ENCODE measurements at regions not wholly inside any gene's neighbourhood (a gene's known extent, or its start where the extent isn't known, plus 50 kb on each side); places are given as distances from the start of the nearest gene placed in this dataset.

GRCh38 chr4:35252866-35253265 lies 991.4 kb downstream of the ARAP2 start:
- Mint-ChIP-seq H3K36me3 (ENCODE audit: insufficient read depth, unreplicated experiment) (no peaks in the 10 kb centered on the region), H3K4me3 (ENCODE audit: unreplicated experiment) (no peak overlapping the region), H3K27me3 (ENCODE audit: insufficient read depth, unreplicated experiment) (no peaks in the 10 kb centered on the region), H3K9me3 (ENCODE audit: unreplicated experiment) (no peaks in the 10 kb centered on the region), H3K27ac (ENCODE audit: unreplicated experiment) (no peak overlapping the region), H3K4me1 (ENCODE audit: low read depth, unreplicated experiment) (no peaks in the 10 kb centered on the region)
- H3K36me3 ChIP-seq (ENCODE audit: control insufficient read depth, insufficient read depth, low read length) = no peaks in the 10 kb centered on the region
- H3K9me3 ChIP-seq = no peaks in the 10 kb centered on the region
- H3K27me3 ChIP-seq (replicated peaks; ENCODE audit: control insufficient read depth, insufficient read depth, low read length) = no peaks in the 10 kb centered on the region
- BruUV-seq (replicated peaks) = no TSS peak
- no peaks in the 10 kb centered on the region for H3K4me1 ChIP-seq
- TF ChIP-seq, protein P1, sequence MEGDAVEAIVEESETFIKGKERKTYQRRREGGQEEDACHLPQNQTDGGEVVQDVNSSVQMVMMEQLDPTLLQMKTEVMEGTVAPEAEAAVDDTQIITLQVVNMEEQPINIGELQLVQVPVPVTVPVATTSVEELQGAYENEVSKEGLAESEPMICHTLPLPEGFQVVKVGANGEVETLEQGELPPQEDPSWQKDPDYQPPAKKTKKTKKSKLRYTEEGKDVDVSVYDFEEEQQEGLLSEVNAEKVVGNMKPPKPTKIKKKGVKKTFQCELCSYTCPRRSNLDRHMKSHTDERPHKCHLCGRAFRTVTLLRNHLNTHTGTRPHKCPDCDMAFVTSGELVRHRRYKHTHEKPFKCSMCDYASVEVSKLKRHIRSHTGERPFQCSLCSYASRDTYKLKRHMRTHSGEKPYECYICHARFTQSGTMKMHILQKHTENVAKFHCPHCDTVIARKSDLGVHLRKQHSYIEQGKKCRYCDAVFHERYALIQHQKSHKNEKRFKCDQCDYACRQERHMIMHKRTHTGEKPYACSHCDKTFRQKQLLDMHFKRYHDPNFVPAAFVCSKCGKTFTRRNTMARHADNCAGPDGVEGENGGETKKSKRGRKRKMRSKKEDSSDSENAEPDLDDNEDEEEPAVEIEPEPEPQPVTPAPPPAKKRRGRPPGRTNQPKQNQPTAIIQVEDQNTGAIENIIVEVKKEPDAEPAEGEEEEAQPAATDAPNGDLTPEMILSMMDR (IDR thresholded peaks at IDR 0.05; ENCODE audit: insufficient read depth in 1 of 2, low read depth in 1 of 2, low read length in 1 of 2, severe bottlenecking in 1 of 2, unreplicated experiment in 1 of 2) = no peak
- POLR2A ChIA-PET = no interaction called here
- no peak for DNase-seq
- H3K4me3 ChIP-seq (ENCODE audit: low read depth, low read length) = no peak overlapping the region
- intact Hi-C loops (cut with micrococcal nuclease; ENCODE audit: unreplicated experiment) = no loop called here
- CTCF ChIA-PET = no interaction called here

GRCh38 chr4:35253331-35253730 lies 991.0 kb downstream of the ARAP2 start:
- TF ChIP-seq, protein P1 (IDR thresholded peaks at IDR 0.05; ENCODE audit: insufficient read depth in 1 of 2, low read depth in 1 of 2, low read length in 1 of 2, severe bottlenecking in 1 of 2, unreplicated experiment in 1 of 2) = no peak
- no peak for DNase-seq
- no peaks in the 10 kb centered on the region for H3K9me3 ChIP-seq
- H3K36me3 ChIP-seq (ENCODE audit: control insufficient read depth, insufficient read depth, low read length) = no peaks in the 10 kb centered on the region
- H3K27me3 ChIP-seq (replicated peaks; ENCODE audit: control insufficient read depth, insufficient read depth, low read length) = no peaks in the 10 kb centered on the region
- no peak overlapping the region for H3K4me3 ChIP-seq (ENCODE audit: low read depth, low read length)
- H3K4me1 Mint-ChIP-seq (ENCODE audit: low read depth, unreplicated experiment) = no peaks in the 10 kb centered on the region
- no peak overlapping the region for H3K4me3 Mint-ChIP-seq (ENCODE audit: unreplicated experiment)
- no peaks in the 10 kb centered on the region for H3K9me3 Mint-ChIP-seq (ENCODE audit: unreplicated experiment)
- H3K4me1 ChIP-seq = no peaks in the 10 kb centered on the region
- H3K27ac Mint-ChIP-seq (ENCODE audit: unreplicated experiment) = no peak overlapping the region
- CTCF ChIA-PET = no interaction called here
- intact Hi-C loops (cut with micrococcal nuclease; ENCODE audit: unreplicated experiment) = no loop called here
- BruUV-seq (replicated peaks) = no TSS peak
- POLR2A ChIA-PET = no interaction called here
- H3K36me3 Mint-ChIP-seq (ENCODE audit: insufficient read depth, unreplicated experiment) = no peaks in the 10 kb centered on the region
- no peaks in the 10 kb centered on the region for H3K27me3 Mint-ChIP-seq (ENCODE audit: insufficient read depth, unreplicated experiment)

DNA sequence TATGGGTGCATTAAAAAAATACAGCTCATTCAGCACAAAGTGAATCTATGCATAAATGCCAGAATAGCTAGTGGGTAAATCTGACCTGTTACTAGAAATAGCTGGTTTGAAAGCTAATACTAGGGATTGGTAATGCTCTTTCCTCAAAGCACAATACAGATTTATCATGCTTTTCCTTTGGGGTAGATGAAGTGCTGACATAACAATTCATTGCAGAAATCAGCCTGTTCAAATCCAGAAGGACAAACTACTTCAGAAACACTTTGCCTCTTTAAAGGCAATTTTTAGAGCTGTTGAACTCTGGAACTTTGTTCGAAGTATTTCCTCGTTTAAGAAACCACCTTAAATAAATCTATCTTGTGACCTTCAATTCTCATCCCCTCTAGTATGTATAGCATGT lies 957.9 kb downstream of the ARAP2 start:
- BruUV-seq (replicated peaks) = no TSS peak

More for the DNA sequence above, 957.9 kb downstream of the ARAP2 start:
- H3K27ac Mint-ChIP-seq (ENCODE audit: unreplicated experiment) = no peak overlapping the region
- no peaks in the 10 kb centered on the region for H3K4me1 ChIP-seq
- H3K9me3 ChIP-seq = no peaks in the 10 kb centered on the region
- no peak overlapping the region for H3K4me3 ChIP-seq (ENCODE audit: low read depth, low read length)
- intact Hi-C loops (cut with micrococcal nuclease; ENCODE audit: unreplicated experiment) = no loop called here
- H3K36me3 ChIP-seq (ENCODE audit: control insufficient read depth, insufficient read depth, low read length) = no peaks in the 10 kb centered on the region
- no peaks in the 10 kb centered on the region for H3K27me3 Mint-ChIP-seq (ENCODE audit: insufficient read depth, unreplicated experiment)
- TF ChIP-seq, protein P1 (IDR thresholded peaks at IDR 0.05; ENCODE audit: insufficient read depth in 1 of 2, low read depth in 1 of 2, low read length in 1 of 2, severe bottlenecking in 1 of 2, unreplicated experiment in 1 of 2) = no peak
- no peaks in the 10 kb centered on the region for H3K4me1 Mint-ChIP-seq (ENCODE audit: low read depth, unreplicated experiment)
- no peak overlapping the region for H3K4me3 Mint-ChIP-seq (ENCODE audit: unreplicated experiment)
- H3K27me3 ChIP-seq (replicated peaks; ENCODE audit: control insufficient read depth, insufficient read depth, low read length) = no peaks in the 10 kb centered on the region
- ChIA-PET CTCF (no interaction called here), POLR2A (no interaction called here)
- H3K9me3 Mint-ChIP-seq (ENCODE audit: unreplicated experiment) = no peaks in the 10 kb centered on the region
- DNase-seq = no peak
- no peaks in the 10 kb centered on the region for H3K36me3 Mint-ChIP-seq (ENCODE audit: insufficient read depth, unreplicated experiment)

Data from Caco-2 (cell line).